ENCODE measurements at regions not wholly inside any gene's neighbourhood (a gene's known extent, or its start where the extent isn't known, plus 50 kb on each side); places are given as distances from the start of the nearest gene placed in this dataset.

GRCh38 chr3:127497166-127497565 lies 93.4 kb downstream of the TPRA1 start:
- Histone ChIP-seq H3K27ac (no peak overlapping the region), H3K27me3 (no peaks in the 10 kb centered on the region), H3K9me3 (peaks cover 0 to 34% (median 6%) of the 10 kb centered on the region in 4 donors), H3K4me3 (no peak overlapping the region), H3K4me1 (no peaks in the 10 kb centered on the region), H3K36me3 (no peaks in the 10 kb centered on the region)
- TF ChIP-seq CTCF (IDR thresholded peaks at IDR 0.05) (no peak), POLR2A (IDR thresholded peaks at IDR 0.05) (no peak), EP300 (IDR thresholded peaks at IDR 0.05) (no peak)
- WGBS, 2 donors = 95 to 100% methylated on average over 3 of the region's 3 CpGs
- no peak for DNase-seq (ENCODE audit: low spot score in 2 of 2)

GRCh38 chr3:127495821-127496655 lies 94.5 kb downstream of the TPRA1 start:
- no peak for DNase-seq (ENCODE audit: low spot score in 2 of 2)

GRCh38 chr3:127493924-127494646 lies 96.4 kb downstream of the TPRA1 start:
- no peak overlapping the region for H3K27ac ChIP-seq
- peaks cover 0 to 6% (median 0%) of the 10 kb centered on the region in 4 donors for H3K9me3 ChIP-seq
- no peaks in the 10 kb centered on the region for H3K4me1 ChIP-seq
- no peak for DNase-seq (ENCODE audit: low spot score in 2 of 2)
- H3K27me3 ChIP-seq = no peaks in the 10 kb centered on the region
- no peak for TF ChIP-seq EP300 (IDR thresholded peaks at IDR 0.05)
- no peak overlapping the region for H3K4me3 ChIP-seq
- no peaks in the 10 kb centered on the region for H3K36me3 ChIP-seq
- 79 to 85% methylated on average over 3 to 4 of the region's 4 CpGs for WGBS, 2 donors

More at GRCh38 chr3:127495821-127496655, 94.5 kb downstream of the TPRA1 start:
- H3K36me3 ChIP-seq = no peaks in the 10 kb centered on the region
- no peak overlapping the region for H3K4me3 ChIP-seq
- H3K27me3 ChIP-seq = no peaks in the 10 kb centered on the region
- no peak for TF ChIP-seq EP300 (IDR thresholded peaks at IDR 0.05)
- TF ChIP-seq POLR2A (IDR thresholded peaks at IDR 0.05) = no peak
- TF ChIP-seq CTCF (IDR thresholded peaks at IDR 0.05) = no peak
- WGBS, 2 donors = 76 to 78% methylated on average over 2 of the region's 2 CpGs
- peaks cover 0 to 23% (median 2%) of the 10 kb centered on the region in 4 donors for H3K9me3 ChIP-seq
- no peak overlapping the region for H3K27ac ChIP-seq
- no peaks in the 10 kb centered on the region for H3K4me1 ChIP-seq

- Histone ChIP-seq H3K36me3 (no peaks in the 10 kb centered on the region), H3K4me1 (no peaks in the 10 kb centered on the region), H3K9me3 (peaks cover 0 to 6% (median 0%) of the 10 kb centered on the region in 4 donors), H3K27me3 (no peaks in the 10 kb centered on the region), H3K27ac (no peak overlapping the region), H3K4me3 (no peak overlapping the region)
- WGBS, 2 donors = 70 to 86% methylated on average over 2 of the region's 2 CpGs
- no peak for DNase-seq (ENCODE audit: low spot score in 2 of 2)
- TF ChIP-seq EP300 (IDR thresholded peaks at IDR 0.05) (no peak), POLR2A (IDR thresholded peaks at IDR 0.05) (no peak), CTCF (IDR thresholded peaks at IDR 0.05) (no peak)
These were observed 98.1 kb downstream of the TPRA1 start for GRCh38 chr3:127492426-127492825.

GRCh38 chr3:127491909-127492308 lies 98.6 kb downstream of the TPRA1 start:
- WGBS, 2 donors = 80 to 90% methylated on average over 5 of the region's 5 CpGs
- H3K4me3 ChIP-seq = no peak overlapping the region

More at GRCh38 chr3:127491909-127492308, 98.6 kb downstream of the TPRA1 start:
- no peaks in the 10 kb centered on the region for H3K4me1 ChIP-seq
- H3K9me3 ChIP-seq = peaks cover 0 to 6% (median 0%) of the 10 kb centered on the region in 4 donors
- H3K27ac ChIP-seq = no peak overlapping the region
- no peak for DNase-seq (ENCODE audit: low spot score in 2 of 2)
- no peaks in the 10 kb centered on the region for H3K27me3 ChIP-seq
- no peaks in the 10 kb centered on the region for H3K36me3 ChIP-seq
- TF ChIP-seq POLR2A (IDR thresholded peaks at IDR 0.05) = no peak
- TF ChIP-seq EP300 (IDR thresholded peaks at IDR 0.05) = no peak
- no peak for TF ChIP-seq CTCF (IDR thresholded peaks at IDR 0.05)
